AG04450 (cell line): ENCODE measurements at regions not wholly inside any gene's neighbourhood (a gene's known extent, or its start where the extent isn't known, plus 50 kb on each side); places are given as distances from the start of the nearest gene placed in this dataset.

Experiments
- CTCF ChIA-PET: fragments of 300-600, 350-600 bp; formaldehyde crosslinking; extraction: SDS; loops from one replicate; lab custom pipeline; 2022; ENCODE audit warnings: antibody characterized with exemption, inconsistent platforms; lab: Charles Lee
- POLR2A ChIA-PET: fragments of 350-600 bp; formaldehyde crosslinking; extraction: SDS; loops from one replicate; lab custom pipeline; 2021; ENCODE audit warnings: antibody characterized with exemption, inconsistent platforms; lab: Yijun Ruan, JAX
- DNase-seq: peaks from one replicate; pipeline ENCODE4 v3.0.0-alpha.2; 2011; ENCODE audit warnings: low read depth, low spot score
- H3K27ac ChIP-seq: one replicate; pipeline ENCODE4 v1.5.1; 2012; ENCODE audit warnings: low read depth, low read length, control low read depth
- H3K27me3 ChIP-seq: one replicate; pipeline ENCODE4 v1.6.0; 2012; ENCODE audit warnings: low read length; ENCODE audit not compliant: control insufficient read depth, insufficient read depth
- H3K4me3 ChIP-seq: 2 replicates; pipeline ENCODE4 v1.5.1; 2011; ENCODE audit warnings: mild to moderate bottlenecking, low read depth, low read length, control low read depth
- H3K9me3 ChIP-seq: 2 replicates; pipeline ENCODE4 v1.5.1; 2012; ENCODE audit warnings: low read length; ENCODE audit not compliant: control insufficient read depth, insufficient read depth
- TF ChIP-seq, protein P1 (sequence below): IDR thresholded peaks from 2 replicates; pipeline ENCODE4 v1.5.1; 2011; ENCODE audit warnings: low read depth, low read length, control low read depth, inconsistent platforms

DNA sequence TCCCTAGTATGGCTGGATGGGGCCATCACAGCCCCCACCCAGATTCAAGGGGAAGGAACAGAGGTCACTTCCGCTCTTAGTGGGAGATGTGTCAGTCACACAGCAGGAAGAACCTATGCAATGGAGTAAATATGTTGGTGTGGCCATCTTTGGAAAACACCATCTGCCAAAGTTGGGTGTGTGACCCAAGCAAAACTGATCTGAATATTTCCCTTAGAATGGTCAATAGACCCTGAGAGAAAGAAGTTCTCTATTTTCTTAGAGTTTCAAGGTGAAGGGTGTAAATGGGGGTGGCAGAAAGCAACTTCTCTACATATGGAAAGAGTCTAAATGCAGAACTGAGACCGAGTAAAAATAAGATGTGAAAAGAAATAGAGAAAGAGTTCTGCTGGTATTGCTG, 212.7 kb downstream of the ESM1 start:
- DNase-seq: no peak
- ChIA-PET CTCF (no interaction called here), POLR2A (no interaction called here)
- no peak overlapping the region for H3K4me3 ChIP-seq
- H3K9me3 ChIP-seq: no peaks in the 10 kb centered on the region
- no peaks in the 10 kb centered on the region for H3K27me3 ChIP-seq
- TF ChIP-seq, protein P1, sequence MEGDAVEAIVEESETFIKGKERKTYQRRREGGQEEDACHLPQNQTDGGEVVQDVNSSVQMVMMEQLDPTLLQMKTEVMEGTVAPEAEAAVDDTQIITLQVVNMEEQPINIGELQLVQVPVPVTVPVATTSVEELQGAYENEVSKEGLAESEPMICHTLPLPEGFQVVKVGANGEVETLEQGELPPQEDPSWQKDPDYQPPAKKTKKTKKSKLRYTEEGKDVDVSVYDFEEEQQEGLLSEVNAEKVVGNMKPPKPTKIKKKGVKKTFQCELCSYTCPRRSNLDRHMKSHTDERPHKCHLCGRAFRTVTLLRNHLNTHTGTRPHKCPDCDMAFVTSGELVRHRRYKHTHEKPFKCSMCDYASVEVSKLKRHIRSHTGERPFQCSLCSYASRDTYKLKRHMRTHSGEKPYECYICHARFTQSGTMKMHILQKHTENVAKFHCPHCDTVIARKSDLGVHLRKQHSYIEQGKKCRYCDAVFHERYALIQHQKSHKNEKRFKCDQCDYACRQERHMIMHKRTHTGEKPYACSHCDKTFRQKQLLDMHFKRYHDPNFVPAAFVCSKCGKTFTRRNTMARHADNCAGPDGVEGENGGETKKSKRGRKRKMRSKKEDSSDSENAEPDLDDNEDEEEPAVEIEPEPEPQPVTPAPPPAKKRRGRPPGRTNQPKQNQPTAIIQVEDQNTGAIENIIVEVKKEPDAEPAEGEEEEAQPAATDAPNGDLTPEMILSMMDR: no peak
- H3K27ac ChIP-seq: no peak overlapping the region

DNA sequence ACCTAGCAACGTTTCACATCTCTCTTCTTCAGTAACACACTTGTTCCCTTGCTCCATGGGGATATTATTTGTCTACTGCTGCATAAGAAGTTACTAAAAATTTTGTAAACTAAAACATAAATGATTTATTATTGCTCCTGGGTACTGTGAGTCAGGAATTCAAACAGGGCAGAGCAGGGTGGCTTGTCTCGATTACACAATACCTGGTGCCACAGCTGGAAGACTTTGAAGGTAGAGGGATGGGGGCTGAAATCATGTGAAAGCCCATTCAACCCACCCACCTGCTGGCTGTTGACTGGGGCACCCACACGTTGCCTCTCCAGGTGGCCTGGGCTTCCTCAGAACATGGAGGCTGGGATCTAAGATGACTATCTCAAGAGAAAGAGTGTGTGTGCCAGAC, 213.2 kb downstream of the ESM1 start:
- no peak overlapping the region for H3K4me3 ChIP-seq
- no peaks in the 10 kb centered on the region for H3K27me3 ChIP-seq
- no peaks in the 10 kb centered on the region for H3K9me3 ChIP-seq
- DNase-seq: no peak
- TF ChIP-seq, protein P1: no peak
- ChIA-PET CTCF (no interaction called here), POLR2A (no interaction called here)
- H3K27ac ChIP-seq: no peak overlapping the region

DNA sequence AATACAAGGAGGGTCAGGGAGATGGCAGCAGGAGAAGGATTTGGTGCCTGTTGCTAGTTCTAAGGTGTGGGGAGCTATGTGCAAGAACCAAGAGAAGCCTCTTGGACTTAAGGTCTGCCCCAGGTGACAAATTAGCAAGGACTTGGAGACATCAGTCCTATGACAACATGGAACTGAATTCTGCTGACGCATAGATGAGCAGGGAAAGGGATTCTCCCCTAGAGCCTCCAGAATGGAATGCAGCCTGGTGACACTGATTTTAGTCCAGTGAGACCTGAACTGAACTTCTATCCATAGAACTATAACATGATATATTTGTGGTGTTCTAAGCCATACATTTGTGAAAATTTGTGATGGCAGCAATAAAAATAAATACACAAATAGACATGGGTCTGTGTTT, 215.6 kb downstream of the ESM1 start:
- no peak for DNase-seq
- TF ChIP-seq, protein P1: no peak
- Histone ChIP-seq H3K27me3 (no peaks in the 10 kb centered on the region), H3K9me3 (no peaks in the 10 kb centered on the region), H3K27ac (no peak overlapping the region), H3K4me3 (no peak overlapping the region)
- CTCF ChIA-PET: no interaction called here
- POLR2A ChIA-PET: no interaction called here

DNA sequence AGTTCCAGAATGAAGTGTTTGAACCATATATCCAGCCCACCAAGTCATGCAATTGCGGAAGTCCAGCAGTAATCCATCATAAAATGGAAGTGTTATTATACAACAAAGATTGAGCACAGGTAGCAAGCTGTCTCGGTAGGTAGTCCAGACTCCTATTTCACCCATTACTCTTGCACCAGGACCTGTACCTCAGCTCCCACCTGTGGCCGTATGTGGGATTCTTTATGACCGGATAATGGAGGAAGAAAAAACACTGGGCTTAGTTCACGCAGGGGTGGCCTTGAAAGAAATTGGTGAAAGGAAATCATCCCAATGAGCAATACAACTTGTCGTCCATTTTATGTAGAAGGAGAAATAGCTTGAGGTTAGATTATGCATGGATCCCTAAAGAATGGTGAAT, 216.3 kb downstream of the ESM1 start:
- ChIA-PET POLR2A (no interaction called here), CTCF (interaction anchor here (0.5 kb wide), 1 partner anchor 185 kb away, joined by 8 read pairs; no protein-coding TSS in a partner anchor)
- H3K27me3 ChIP-seq: no peaks in the 10 kb centered on the region

DNA sequence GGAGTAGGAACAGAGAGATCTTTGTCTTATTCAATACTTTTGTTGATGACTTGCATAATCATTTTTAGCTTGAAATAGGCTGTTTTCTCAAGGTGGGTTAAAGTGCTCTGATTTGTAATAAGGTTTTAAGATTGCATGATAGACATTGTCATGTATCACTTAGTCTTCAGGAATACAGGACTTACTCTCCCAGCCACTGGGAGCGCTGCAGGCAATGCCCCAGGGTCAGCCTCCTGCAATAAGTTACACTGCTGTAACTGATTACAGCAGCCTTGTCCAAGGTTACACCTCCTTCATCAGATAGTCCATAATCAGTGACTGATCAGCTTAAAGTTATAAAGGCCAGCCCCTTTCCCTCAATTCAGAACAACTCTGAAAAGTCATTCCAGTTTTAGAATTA, 218.6 kb downstream of the ESM1 start:
- POLR2A ChIA-PET: no interaction called here
- TF ChIP-seq, protein P1: no peak
- H3K9me3 ChIP-seq: no peaks in the 10 kb centered on the region
- no peak overlapping the region for H3K27ac ChIP-seq
- no peak overlapping the region for H3K4me3 ChIP-seq
- CTCF ChIA-PET: no interaction called here
- no peak for DNase-seq
- H3K27me3 ChIP-seq: no peaks in the 10 kb centered on the region

More for the DNA sequence above, 216.3 kb downstream of the ESM1 start:
- Histone ChIP-seq H3K9me3 (no peaks in the 10 kb centered on the region), H3K27ac (no peak overlapping the region), H3K4me3 (no peak overlapping the region)
- TF ChIP-seq, protein P1: no peak
- DNase-seq: no peak
